Activated CD8-positive, alpha-beta memory T cell treated with anti-CD3 and anti-CD28 coated beads, Interleukin-2, amount 10 ng/mL, durations not matched to agents 7 days and 5 days (primary cell): ENCODE measurements at regions not wholly inside any gene's neighbourhood (a gene's known extent, or its start where the extent isn't known, plus 50 kb on each side); places are given as distances from the start of the nearest gene placed in this dataset.

Experiments
- ATAC-seq: fragments of 150-1000 bp; cut with Tn5 transposase; one replicate; pipeline ENCODE4 v1.10.0; 2021; ENCODE audit warnings: moderate library complexity
- CTCF ChIA-PET: fragments of 350-600 bp; sonication (Branson Sonifier 250); formaldehyde crosslinking; loops from one replicate; lab custom pipeline; 2021; ENCODE audit warnings: antibody characterized with exemption; lab: Charles Lee
- DNase-seq: peaks from one replicate; pipeline ENCODE4 v3.0.0-alpha.2; 2020
- H3K27ac Mint-ChIP-seq: one replicate; pipeline ENCODE4 v1.8.0; 2021; ENCODE audit warnings: mild to moderate bottlenecking, mixed read lengths
- H3K27me3 Mint-ChIP-seq: one replicate; pipeline ENCODE4 v1.8.0; 2021; ENCODE audit warnings: mixed read lengths
- H3K36me3 Mint-ChIP-seq: one replicate; pipeline ENCODE4 v1.8.0; 2021; ENCODE audit warnings: mild to moderate bottlenecking, mixed read lengths
- H3K4me1 Mint-ChIP-seq: one replicate; pipeline ENCODE4 v1.8.0; 2021; ENCODE audit warnings: mixed read lengths
- H3K4me3 Mint-ChIP-seq: one replicate; pipeline ENCODE4 v1.8.0; 2021; ENCODE audit warnings: mild to moderate bottlenecking, moderate library complexity, mixed read lengths
- H3K9me3 Mint-ChIP-seq: one replicate; pipeline ENCODE4 v1.8.0; 2022; ENCODE audit warnings: low read depth, mixed read lengths

GRCh38 chr18:47427923-47428637, 176.6 kb upstream of the SKOR2 start:
- no peak overlapping the region for H3K27ac Mint-ChIP-seq
- no peak for DNase-seq

GRCh38 chr18:47427072-47427471, 175.6 kb upstream of the SKOR2 start:
- CTCF ChIA-PET, result no interaction called here
- Mint-ChIP-seq H3K4me1 (no peaks in the 10 kb centered on the region), H3K27me3 (no peaks in the 10 kb centered on the region), H3K27ac (no peak overlapping the region), H3K4me3 (no peak overlapping the region), H3K9me3 (no peaks in the 10 kb centered on the region), H3K36me3 (no peaks in the 10 kb centered on the region)
- DNase-seq, result no peak
- ATAC-seq, result no peak

More at GRCh38 chr18:47427923-47428637, 176.6 kb upstream of the SKOR2 start:
- H3K36me3 Mint-ChIP-seq, result no peaks in the 10 kb centered on the region
- H3K27me3 Mint-ChIP-seq, result no peaks in the 10 kb centered on the region
- H3K4me1 Mint-ChIP-seq, result no peaks in the 10 kb centered on the region
- H3K9me3 Mint-ChIP-seq, result no peaks in the 10 kb centered on the region
- ATAC-seq, result no peak
- CTCF ChIA-PET, result interaction anchor here (0.6 kb wide), 1 partner anchor 604 kb away, joined by 4 read pairs; no protein-coding TSS in a partner anchor
- H3K4me3 Mint-ChIP-seq, result no peak overlapping the region

- H3K27me3 Mint-ChIP-seq, result peaks cover 2% of the 10 kb centered on the region
- H3K4me3 Mint-ChIP-seq, result no peak overlapping the region
- H3K9me3 Mint-ChIP-seq, result no peaks in the 10 kb centered on the region
- no peak for ATAC-seq
- H3K36me3 Mint-ChIP-seq, result no peaks in the 10 kb centered on the region
- DNase-seq, result no peak
- CTCF ChIA-PET, result no interaction called here
- no peaks in the 10 kb centered on the region for H3K4me1 Mint-ChIP-seq
- no peak overlapping the region for H3K27ac Mint-ChIP-seq
These were observed 173.9 kb upstream of the SKOR2 start for GRCh38 chr18:47425365-47425764.

- DNase-seq (no peak), ATAC-seq (no peak)
- H3K27me3 Mint-ChIP-seq, result peaks cover 25% of the 10 kb centered on the region
- H3K36me3 Mint-ChIP-seq, result no peaks in the 10 kb centered on the region
- CTCF ChIA-PET, result no interaction called here
- H3K4me3 Mint-ChIP-seq, result no peak overlapping the region
- H3K9me3 Mint-ChIP-seq, result no peaks in the 10 kb centered on the region
- H3K27ac Mint-ChIP-seq, result no peak overlapping the region
- no peaks in the 10 kb centered on the region for H3K4me1 Mint-ChIP-seq
These were observed 171.1 kb upstream of the SKOR2 start for GRCh38 chr18:47422524-47422923.

GRCh38 chr18:47420130-47420529, 168.7 kb upstream of the SKOR2 start:
- Mint-ChIP-seq H3K9me3 (no peaks in the 10 kb centered on the region), H3K27me3 (peaks cover 28% of the 10 kb centered on the region), H3K4me1 (no peaks in the 10 kb centered on the region), H3K36me3 (no peaks in the 10 kb centered on the region), H3K4me3 (no peak overlapping the region), H3K27ac (no peak overlapping the region)
- no peak for ATAC-seq
- no peak for DNase-seq
- CTCF ChIA-PET, result no interaction called here

GRCh38 chr18:47418746-47419145, 167.3 kb upstream of the SKOR2 start:
- ATAC-seq, result no peak
- H3K4me1 Mint-ChIP-seq, result no peaks in the 10 kb centered on the region

GRCh38 chr18:47417807-47418206, 166.3 kb upstream of the SKOR2 start:
- H3K4me3 Mint-ChIP-seq, result no peak overlapping the region
- no peak for ATAC-seq

More at GRCh38 chr18:47418746-47419145, 167.3 kb upstream of the SKOR2 start:
- no peak overlapping the region for H3K27ac Mint-ChIP-seq
- H3K36me3 Mint-ChIP-seq, result no peaks in the 10 kb centered on the region
- no peak for DNase-seq
- H3K27me3 Mint-ChIP-seq, result peaks cover 35% of the 10 kb centered on the region
- no peak overlapping the region for H3K4me3 Mint-ChIP-seq
- H3K9me3 Mint-ChIP-seq, result no peaks in the 10 kb centered on the region
- CTCF ChIA-PET, result no interaction called here

GRCh38 chr18:47415881-47416280, 164.4 kb upstream of the SKOR2 start:
- DNase-seq, result no peak
- peaks cover 38% of the 10 kb centered on the region for H3K27me3 Mint-ChIP-seq
- H3K27ac Mint-ChIP-seq, result no peak overlapping the region
- no peaks in the 10 kb centered on the region for H3K9me3 Mint-ChIP-seq
- no peaks in the 10 kb centered on the region for H3K4me1 Mint-ChIP-seq
- H3K36me3 Mint-ChIP-seq, result no peaks in the 10 kb centered on the region
- CTCF ChIA-PET, result no interaction called here
- H3K4me3 Mint-ChIP-seq, result no peak overlapping the region
- no peak for ATAC-seq

More at GRCh38 chr18:47417807-47418206, 166.3 kb upstream of the SKOR2 start:
- CTCF ChIA-PET, result no interaction called here
- H3K27ac Mint-ChIP-seq, result no peak overlapping the region
- no peaks in the 10 kb centered on the region for H3K9me3 Mint-ChIP-seq
- DNase-seq, result no peak
- H3K36me3 Mint-ChIP-seq, result no peaks in the 10 kb centered on the region
- H3K27me3 Mint-ChIP-seq, result peaks cover 38% of the 10 kb centered on the region
- H3K4me1 Mint-ChIP-seq, result no peaks in the 10 kb centered on the region

- H3K4me1 Mint-ChIP-seq, result no peaks in the 10 kb centered on the region
- CTCF ChIA-PET, result no interaction called here
- no peak overlapping the region for H3K27ac Mint-ChIP-seq
- H3K27me3 Mint-ChIP-seq, result peaks cover 17% of the 10 kb centered on the region
- H3K4me3 Mint-ChIP-seq, result no peak overlapping the region
- no peaks in the 10 kb centered on the region for H3K9me3 Mint-ChIP-seq
- DNase-seq (no peak), ATAC-seq (no peak)
- no peaks in the 10 kb centered on the region for H3K36me3 Mint-ChIP-seq
These were observed 161.9 kb upstream of the SKOR2 start for GRCh38 chr18:47413327-47413726.

- CTCF ChIA-PET, result no interaction called here
- H3K4me3 Mint-ChIP-seq, result no peak overlapping the region
These were observed 161.5 kb upstream of the SKOR2 start for GRCh38 chr18:47412924-47413323.

GRCh38 chr18:47411159-47411558, 159.7 kb upstream of the SKOR2 start:
- CTCF ChIA-PET, result no interaction called here
- H3K36me3 Mint-ChIP-seq, result no peaks in the 10 kb centered on the region
- ATAC-seq, result no peak

More at GRCh38 chr18:47412924-47413323, 161.5 kb upstream of the SKOR2 start:
- Mint-ChIP-seq H3K27me3 (peaks cover 16% of the 10 kb centered on the region), H3K27ac (no peak overlapping the region), H3K4me1 (no peaks in the 10 kb centered on the region), H3K9me3 (no peaks in the 10 kb centered on the region), H3K36me3 (no peaks in the 10 kb centered on the region)
- ATAC-seq (no peak), DNase-seq (no peak)

GRCh38 chr18:47410139-47410538, 158.7 kb upstream of the SKOR2 start:
- Mint-ChIP-seq H3K9me3 (no peaks in the 10 kb centered on the region), H3K36me3 (no peaks in the 10 kb centered on the region), H3K4me3 (no peak overlapping the region), H3K4me1 (no peaks in the 10 kb centered on the region), H3K27me3 (peaks cover 10% of the 10 kb centered on the region), H3K27ac (no peak overlapping the region)
- ATAC-seq (no peak), DNase-seq (no peak)
- CTCF ChIA-PET, result no interaction called here

More at GRCh38 chr18:47411159-47411558, 159.7 kb upstream of the SKOR2 start:
- no peak overlapping the region for H3K4me3 Mint-ChIP-seq
- DNase-seq, result no peak
- H3K4me1 Mint-ChIP-seq, result no peaks in the 10 kb centered on the region
- H3K9me3 Mint-ChIP-seq, result no peaks in the 10 kb centered on the region
- no peak overlapping the region for H3K27ac Mint-ChIP-seq
- peaks cover 13% of the 10 kb centered on the region for H3K27me3 Mint-ChIP-seq

- CTCF ChIA-PET, result no interaction called here
- H3K36me3 Mint-ChIP-seq, result no peaks in the 10 kb centered on the region
- H3K4me3 Mint-ChIP-seq, result no peak overlapping the region
- no peak for DNase-seq
- H3K4me1 Mint-ChIP-seq, result no peaks in the 10 kb centered on the region
- no peaks in the 10 kb centered on the region for H3K9me3 Mint-ChIP-seq
- no peak for ATAC-seq
- peaks cover 6% of the 10 kb centered on the region for H3K27me3 Mint-ChIP-seq
- H3K27ac Mint-ChIP-seq, result no peak overlapping the region
These were observed 158.1 kb upstream of the SKOR2 start for GRCh38 chr18:47409519-47409918.

GRCh38 chr18:47407736-47408135, 156.3 kb upstream of the SKOR2 start:
- H3K4me3 Mint-ChIP-seq, result no peak overlapping the region
- no peaks in the 10 kb centered on the region for H3K9me3 Mint-ChIP-seq
- CTCF ChIA-PET, result no interaction called here
- no peaks in the 10 kb centered on the region for H3K4me1 Mint-ChIP-seq
- no peaks in the 10 kb centered on the region for H3K27me3 Mint-ChIP-seq
- no peak overlapping the region for H3K27ac Mint-ChIP-seq
- ATAC-seq (no peak), DNase-seq (no peak)
- no peaks in the 10 kb centered on the region for H3K36me3 Mint-ChIP-seq
